Peyer's patch (tissue), 4 donors: ENCODE measurements at regions not wholly inside any gene's neighbourhood (a gene's known extent, or its start where the extent isn't known, plus 50 kb on each side); places are given as distances from the start of the nearest gene placed in this dataset.

Experiments used
- POLR2A ChIP-seq, 2 donors: fragments of 450-650 bp; IDR thresholded peaks; one replicate each; pipeline ENCODE4 v1.5.1; 2017; ENCODE audit warnings: antibody characterized with exemption in 2 of 2, mild to moderate bottlenecking in 2 of 2, moderate library complexity in 2 of 2
- TF ChIP-seq, protein P1 (sequence below), 6 experiments: fragments of 450-650 bp in 4 of 6; fragments of 200-600 bp in 2 of 6; sonication (generic) in 1 of 6; IDR thresholded peaks; one replicate each; pipeline ENCODE4 v1.5.1; 2017 to 2019; ENCODE audit warnings: antibody characterized with exemption in 6 of 6, mild to moderate bottlenecking in 3 of 6, moderate library complexity in 1 of 6

GRCh38 chr5:86833868-86834267, 216.1 kb downstream of the COX7C start:
- TF ChIP-seq, protein P1, sequence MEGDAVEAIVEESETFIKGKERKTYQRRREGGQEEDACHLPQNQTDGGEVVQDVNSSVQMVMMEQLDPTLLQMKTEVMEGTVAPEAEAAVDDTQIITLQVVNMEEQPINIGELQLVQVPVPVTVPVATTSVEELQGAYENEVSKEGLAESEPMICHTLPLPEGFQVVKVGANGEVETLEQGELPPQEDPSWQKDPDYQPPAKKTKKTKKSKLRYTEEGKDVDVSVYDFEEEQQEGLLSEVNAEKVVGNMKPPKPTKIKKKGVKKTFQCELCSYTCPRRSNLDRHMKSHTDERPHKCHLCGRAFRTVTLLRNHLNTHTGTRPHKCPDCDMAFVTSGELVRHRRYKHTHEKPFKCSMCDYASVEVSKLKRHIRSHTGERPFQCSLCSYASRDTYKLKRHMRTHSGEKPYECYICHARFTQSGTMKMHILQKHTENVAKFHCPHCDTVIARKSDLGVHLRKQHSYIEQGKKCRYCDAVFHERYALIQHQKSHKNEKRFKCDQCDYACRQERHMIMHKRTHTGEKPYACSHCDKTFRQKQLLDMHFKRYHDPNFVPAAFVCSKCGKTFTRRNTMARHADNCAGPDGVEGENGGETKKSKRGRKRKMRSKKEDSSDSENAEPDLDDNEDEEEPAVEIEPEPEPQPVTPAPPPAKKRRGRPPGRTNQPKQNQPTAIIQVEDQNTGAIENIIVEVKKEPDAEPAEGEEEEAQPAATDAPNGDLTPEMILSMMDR (IDR thresholded peaks at IDR 0.05) = no peak
- TF ChIP-seq POLR2A (IDR thresholded peaks at IDR 0.05) = no peak
